T-helper 2 cell treated with Interferon-gamma antibody and Interleukin-4, amounts not matched to agents 5 μg/mL and 100 μg/mL, for 36 hours (primary cell): ENCODE measurements at regions not wholly inside any gene's neighbourhood (a gene's known extent, or its start where the extent isn't known, plus 50 kb on each side); places are given as distances from the start of the nearest gene placed in this dataset.

Experiments used
- DNase-seq: peaks from one replicate; pipeline ENCODE4 v3.0.0; 2021; ENCODE audit warnings: low spot score
- H3K27ac Mint-ChIP-seq: one replicate; pipeline ENCODE4 v1.8.0; 2021; ENCODE audit warnings: mild to moderate bottlenecking, mixed read lengths
- H3K27me3 Mint-ChIP-seq: one replicate; pipeline ENCODE4 v1.8.0; 2021; ENCODE audit warnings: low read depth, mixed read lengths
- H3K36me3 Mint-ChIP-seq: one replicate; pipeline ENCODE4 v1.8.0; 2021; ENCODE audit warnings: low read depth, mixed read lengths
- H3K4me1 Mint-ChIP-seq: one replicate; pipeline ENCODE4 v1.8.0; 2021; ENCODE audit warnings: low read depth, mixed read lengths
- H3K4me3 Mint-ChIP-seq: one replicate; pipeline ENCODE4 v1.8.0; 2022; ENCODE audit warnings: mild to moderate bottlenecking, moderate library complexity, mixed read lengths
- H3K9me3 Mint-ChIP-seq: one replicate; pipeline ENCODE4 v1.8.0; 2021; ENCODE audit warnings: mixed read lengths

GRCh38 chr15:47203993-47204392, 513.3 kb upstream of the SEMA6D start:
- H3K4me3 Mint-ChIP-seq, result no peak overlapping the region
- H3K36me3 Mint-ChIP-seq, result no peaks in the 10 kb centered on the region
- H3K27me3 Mint-ChIP-seq, result no peaks in the 10 kb centered on the region
- DNase-seq, result no peak
- no peaks in the 10 kb centered on the region for H3K4me1 Mint-ChIP-seq
- no peak overlapping the region for H3K27ac Mint-ChIP-seq
- H3K9me3 Mint-ChIP-seq, result no peaks in the 10 kb centered on the region

- no peaks in the 10 kb centered on the region for H3K27me3 Mint-ChIP-seq
- H3K4me3 Mint-ChIP-seq, result no peak overlapping the region
- H3K9me3 Mint-ChIP-seq, result no peaks in the 10 kb centered on the region
- no peaks in the 10 kb centered on the region for H3K4me1 Mint-ChIP-seq
- no peak overlapping the region for H3K27ac Mint-ChIP-seq
- no peak for DNase-seq
- H3K36me3 Mint-ChIP-seq, result no peaks in the 10 kb centered on the region
These were observed 510.8 kb upstream of the SEMA6D start for GRCh38 chr15:47206358-47206978.

GRCh38 chr15:47209591-47209990, 507.7 kb upstream of the SEMA6D start:
- Mint-ChIP-seq H3K27me3 (no peaks in the 10 kb centered on the region), H3K36me3 (no peaks in the 10 kb centered on the region), H3K4me1 (no peaks in the 10 kb centered on the region), H3K9me3 (no peaks in the 10 kb centered on the region), H3K27ac (no peak overlapping the region), H3K4me3 (no peak overlapping the region)
- no peak for DNase-seq

- Mint-ChIP-seq H3K9me3 (no peaks in the 10 kb centered on the region), H3K27me3 (no peaks in the 10 kb centered on the region), H3K27ac (no peak overlapping the region), H3K36me3 (no peaks in the 10 kb centered on the region), H3K4me1 (no peaks in the 10 kb centered on the region), H3K4me3 (no peak overlapping the region)
- no peak for DNase-seq
These were observed 504.9 kb upstream of the SEMA6D start for GRCh38 chr15:47212222-47213010.

- Mint-ChIP-seq H3K36me3 (no peaks in the 10 kb centered on the region), H3K9me3 (no peaks in the 10 kb centered on the region), H3K27me3 (no peaks in the 10 kb centered on the region), H3K4me3 (no peak overlapping the region), H3K27ac (no peak overlapping the region), H3K4me1 (no peaks in the 10 kb centered on the region)
- DNase-seq, result no peak
These were observed 503.4 kb upstream of the SEMA6D start for GRCh38 chr15:47213883-47214282.

GRCh38 chr15:47218295-47218694, 499.0 kb upstream of the SEMA6D start:
- Mint-ChIP-seq H3K36me3 (no peaks in the 10 kb centered on the region), H3K9me3 (peaks cover 8% of the 10 kb centered on the region), H3K27me3 (no peaks in the 10 kb centered on the region), H3K27ac (no peak overlapping the region), H3K4me3 (no peak overlapping the region), H3K4me1 (no peaks in the 10 kb centered on the region)
- DNase-seq, result no peak

GRCh38 chr15:47244361-47244760, 472.9 kb upstream of the SEMA6D start:
- H3K27me3 Mint-ChIP-seq, result no peaks in the 10 kb centered on the region
- H3K36me3 Mint-ChIP-seq, result no peaks in the 10 kb centered on the region
- peaks cover 29% of the 10 kb centered on the region for H3K9me3 Mint-ChIP-seq
- H3K4me3 Mint-ChIP-seq, result no peak overlapping the region
- H3K27ac Mint-ChIP-seq, result no peak overlapping the region
- H3K4me1 Mint-ChIP-seq, result no peaks in the 10 kb centered on the region
- DNase-seq, result no peak

GRCh38 chr15:47246317-47246716, 471.0 kb upstream of the SEMA6D start:
- H3K27me3 Mint-ChIP-seq, result no peaks in the 10 kb centered on the region
- H3K36me3 Mint-ChIP-seq, result no peaks in the 10 kb centered on the region
- H3K4me1 Mint-ChIP-seq, result no peaks in the 10 kb centered on the region
- no peak overlapping the region for H3K4me3 Mint-ChIP-seq
- no peak for DNase-seq
- peaks cover 28% of the 10 kb centered on the region for H3K9me3 Mint-ChIP-seq
- no peak overlapping the region for H3K27ac Mint-ChIP-seq

- Mint-ChIP-seq H3K4me1 (no peaks in the 10 kb centered on the region), H3K4me3 (no peak overlapping the region), H3K9me3 (peaks cover 23% of the 10 kb centered on the region), H3K36me3 (no peaks in the 10 kb centered on the region), H3K27ac (no peak overlapping the region), H3K27me3 (no peaks in the 10 kb centered on the region)
- DNase-seq, result no peak
These were observed 458.8 kb upstream of the SEMA6D start for GRCh38 chr15:47258521-47258920.

- H3K4me3 Mint-ChIP-seq, result no peak overlapping the region
- H3K4me1 Mint-ChIP-seq, result no peaks in the 10 kb centered on the region
- no peak overlapping the region for H3K27ac Mint-ChIP-seq
- peaks cover 8% of the 10 kb centered on the region for H3K9me3 Mint-ChIP-seq
- no peak for DNase-seq
- H3K27me3 Mint-ChIP-seq, result no peaks in the 10 kb centered on the region
- no peaks in the 10 kb centered on the region for H3K36me3 Mint-ChIP-seq
These were observed 451.6 kb upstream of the SEMA6D start for GRCh38 chr15:47265686-47266085.

GRCh38 chr15:47266566-47266965, 450.7 kb upstream of the SEMA6D start:
- Mint-ChIP-seq H3K36me3 (no peaks in the 10 kb centered on the region), H3K4me1 (no peaks in the 10 kb centered on the region), H3K27me3 (no peaks in the 10 kb centered on the region), H3K4me3 (no peak overlapping the region), H3K27ac (no peak overlapping the region), H3K9me3 (peaks cover 8% of the 10 kb centered on the region)
- no peak for DNase-seq

GRCh38 chr15:47273864-47274263, 443.4 kb upstream of the SEMA6D start:
- no peaks in the 10 kb centered on the region for H3K4me1 Mint-ChIP-seq
- no peak overlapping the region for H3K27ac Mint-ChIP-seq
- H3K9me3 Mint-ChIP-seq, result peaks cover 18% of the 10 kb centered on the region
- no peak for DNase-seq
- no peaks in the 10 kb centered on the region for H3K36me3 Mint-ChIP-seq
- H3K27me3 Mint-ChIP-seq, result no peaks in the 10 kb centered on the region
- H3K4me3 Mint-ChIP-seq, result no peak overlapping the region

GRCh38 chr15:47283246-47283645, 434.1 kb upstream of the SEMA6D start:
- Mint-ChIP-seq H3K9me3 (peaks cover 23% of the 10 kb centered on the region), H3K27ac (no peak overlapping the region), H3K4me1 (no peaks in the 10 kb centered on the region), H3K27me3 (no peaks in the 10 kb centered on the region), H3K4me3 (no peak overlapping the region), H3K36me3 (no peaks in the 10 kb centered on the region)
- no peak for DNase-seq

- peaks cover 17% of the 10 kb centered on the region for H3K9me3 Mint-ChIP-seq
- DNase-seq, result no peak
- no peaks in the 10 kb centered on the region for H3K4me1 Mint-ChIP-seq
- H3K27ac Mint-ChIP-seq, result no peak overlapping the region
- no peaks in the 10 kb centered on the region for H3K27me3 Mint-ChIP-seq
- no peaks in the 10 kb centered on the region for H3K36me3 Mint-ChIP-seq
- no peak overlapping the region for H3K4me3 Mint-ChIP-seq
These were observed 428.5 kb upstream of the SEMA6D start for GRCh38 chr15:47288794-47289193.

GRCh38 chr15:47289656-47290055, 427.6 kb upstream of the SEMA6D start:
- Mint-ChIP-seq H3K4me3 (no peak overlapping the region), H3K4me1 (no peaks in the 10 kb centered on the region), H3K36me3 (no peaks in the 10 kb centered on the region), H3K27me3 (no peaks in the 10 kb centered on the region), H3K27ac (no peak overlapping the region), H3K9me3 (peaks cover 8% of the 10 kb centered on the region)
- no peak for DNase-seq
